BJ (cell line): ENCODE measurements at regions not wholly inside any gene's neighbourhood (a gene's known extent, or its start where the extent isn't known, plus 50 kb on each side); places are given as distances from the start of the nearest gene placed in this dataset.
"Not testable (repeated sequence)": the region's sequence is repeated elsewhere in the genome, so short reads cannot be mapped to it uniquely, and the experiment has no call there.

Source experiments
- CTCF ChIA-PET: fragments of 350-600 bp; formaldehyde crosslinking; extraction: SDS; loops from one replicate; lab custom pipeline; 2021; ENCODE audit warnings: antibody characterized with exemption, inconsistent platforms; lab: Yijun Ruan, JAX
- POLR2A ChIA-PET: fragments of 300-600 bp; sonication (Branson Sonifier 250); formaldehyde crosslinking; extraction: SDS; loops from one replicate; lab custom pipeline; 2021; ENCODE audit warnings: antibody characterized with exemption; lab: Charles Lee
- DNase-seq: peaks from one replicate; pipeline ENCODE4 v3.0.0-alpha.2; 2011; ENCODE audit warnings: low read depth
- H3K27me3 ChIP-seq: 2 replicates; pipeline ENCODE4 v1.6.0; 2011; ENCODE audit warnings: low read length; ENCODE audit not compliant: control insufficient read depth, insufficient read depth
- H3K36me3 ChIP-seq: 2 replicates; pipeline ENCODE4 v1.5.1; 2011; ENCODE audit warnings: low read length; ENCODE audit not compliant: control insufficient read depth, insufficient read depth
- H3K4me3 ChIP-seq: 2 replicates; pipeline ENCODE4 v1.5.1; 2011; ENCODE audit warnings: low read depth, mild to moderate bottlenecking, control low read depth, low read length
- CTCF ChIP-seq: IDR thresholded peaks from 2 replicates; pipeline ENCODE4 v1.5.1; 2011; ENCODE audit warnings: low read depth, mild to moderate bottlenecking, control low read depth, inconsistent platforms, low read length, moderate library complexity; ENCODE audit not compliant: insufficient read depth

GRCh38 chr2:90221300-90221651, 1529.8 kb downstream of the RPIA start:
- Histone ChIP-seq H3K27me3 (no peaks in the 10 kb centered on the region), H3K4me3 (no peak overlapping the region), H3K36me3 (no peaks in the 10 kb centered on the region)
- POLR2A ChIA-PET, result no interaction called here
- CTCF ChIA-PET, result no interaction called here
- no peak for DNase-seq
- no peak for TF ChIP-seq CTCF

- H3K4me3 ChIP-seq, H3K27me3 ChIP-seq, H3K36me3 ChIP-seq, CTCF ChIA-PET, DNase-seq, POLR2A ChIA-PET: not testable (repeated sequence)
Measured at GRCh38 chr2:90224767-90225166, 1533.3 kb downstream of the RPIA start.

GRCh38 chr2:90226465-90227072, 1535.1 kb downstream of the RPIA start:
- H3K4me3 ChIP-seq, DNase-seq, POLR2A ChIA-PET, CTCF ChIA-PET, H3K36me3 ChIP-seq, H3K27me3 ChIP-seq: not testable (repeated sequence)

GRCh38 chr2:90231199-90231598, 1539.7 kb downstream of the RPIA start:
- H3K4me3 ChIP-seq, CTCF ChIA-PET, H3K36me3 ChIP-seq, POLR2A ChIA-PET, DNase-seq, H3K27me3 ChIP-seq: not testable (repeated sequence)

GRCh38 chr2:90235452-90235851, 1544.0 kb downstream of the RPIA start:
- DNase-seq, H3K4me3 ChIP-seq, CTCF ChIA-PET, H3K36me3 ChIP-seq, POLR2A ChIA-PET, H3K27me3 ChIP-seq: not testable (repeated sequence)

- 0 out of 2 replicates have a peak, but pooled peaks have one; percentile 11 for TF ChIP-seq CTCF
- H3K4me3 ChIP-seq, H3K27me3 ChIP-seq, POLR2A ChIA-PET, DNase-seq, H3K36me3 ChIP-seq: not testable (repeated sequence)
- CTCF ChIA-PET, result interaction anchor here (1.1 kb wide), 1 partner anchor 31 kb away, joined by 3 read pairs; no protein-coding TSS in a partner anchor
Measured at GRCh38 chr2:90237923-90238361, 1546.5 kb downstream of the RPIA start.

- H3K4me3 ChIP-seq, CTCF ChIA-PET, H3K27me3 ChIP-seq, DNase-seq, POLR2A ChIA-PET, H3K36me3 ChIP-seq: not testable (repeated sequence)
Measured at GRCh38 chr2:90238505-90239230, 1547.2 kb downstream of the RPIA start.

GRCh38 chr2:90239769-90240168, 1548.3 kb downstream of the RPIA start:
- H3K36me3 ChIP-seq, H3K27me3 ChIP-seq, DNase-seq, H3K4me3 ChIP-seq, POLR2A ChIA-PET, CTCF ChIA-PET: not testable (repeated sequence)

- H3K4me3 ChIP-seq, H3K36me3 ChIP-seq, DNase-seq, H3K27me3 ChIP-seq, POLR2A ChIA-PET, CTCF ChIA-PET: not testable (repeated sequence)
Measured at GRCh38 chr2:90244902-90245765, 1553.7 kb downstream of the RPIA start.

GRCh38 chr2:90248400-90248799, 1556.9 kb downstream of the RPIA start:
- H3K27me3 ChIP-seq, POLR2A ChIA-PET, H3K36me3 ChIP-seq, H3K4me3 ChIP-seq, DNase-seq, CTCF ChIA-PET: not testable (repeated sequence)
